Right hindlimb (tissue), 1 donor: ENCODE measurements at regions not wholly inside any gene's neighbourhood (a gene's known extent, or its start where the extent isn't known, plus 50 kb on each side); places are given as distances from the start of the nearest gene placed in this dataset.

Experiments
- DNase-seq: peaks from one replicate; pipeline ENCODE4 v3.0.0-alpha.2; 2018

DNA sequence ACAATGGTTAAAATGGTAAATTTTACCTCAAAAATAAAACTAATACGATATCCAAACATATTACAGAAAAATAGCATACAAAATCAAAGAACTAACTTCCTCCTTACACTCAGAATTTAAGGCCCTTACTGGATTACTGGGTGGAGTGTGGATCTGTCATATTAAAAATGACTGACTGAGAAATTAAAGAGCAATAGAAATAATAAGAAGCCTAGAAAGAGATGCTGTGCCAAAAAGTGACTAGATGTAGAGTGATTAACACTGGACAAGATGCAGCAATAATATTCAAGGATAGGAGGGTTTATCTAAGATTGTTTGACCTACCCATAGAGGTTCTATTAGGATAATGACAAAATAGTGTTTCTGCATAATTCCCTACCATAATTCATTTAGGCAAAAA is 424.3 kb downstream of the SETD4 start:
- no peak for DNase-seq

DNA sequence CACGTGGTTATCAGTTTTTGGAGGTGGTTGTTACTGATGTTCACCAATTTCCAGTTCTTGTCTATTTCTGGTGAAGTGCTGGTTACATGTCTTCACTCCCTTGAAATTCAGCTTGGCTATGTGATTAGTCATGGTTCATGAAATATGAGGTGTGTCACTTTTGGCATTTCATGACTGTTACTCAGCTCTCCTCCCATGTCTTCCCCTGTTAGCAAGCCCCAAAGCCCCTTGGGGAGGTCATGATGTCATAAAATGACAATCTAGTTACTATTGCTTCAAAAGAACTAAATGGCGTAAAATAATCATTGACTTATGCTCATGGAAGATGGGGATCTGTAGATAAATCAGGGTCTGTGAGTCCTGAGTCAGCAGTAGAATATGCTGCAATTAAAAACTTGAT is 425.1 kb downstream of the SETD4 start:
- DNase-seq = no peak

DNA sequence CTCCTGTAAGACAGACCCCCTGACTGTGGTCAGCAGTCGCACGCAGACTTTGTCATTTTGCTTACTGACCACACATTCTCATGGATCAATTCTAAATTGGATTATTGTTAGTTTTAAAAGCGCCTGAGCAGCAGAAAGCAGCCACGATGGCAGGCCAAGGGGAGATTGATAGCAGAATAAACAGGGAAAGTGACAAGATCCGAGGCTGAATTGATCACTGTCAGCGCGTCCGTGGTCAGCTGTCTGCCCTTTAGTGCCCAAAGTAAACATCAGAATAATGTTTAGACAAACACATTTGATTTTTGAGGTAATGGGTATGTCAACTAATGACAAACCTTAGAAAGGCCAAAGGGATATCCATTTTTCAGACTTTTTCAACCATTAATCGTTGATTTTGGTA is 426.8 kb downstream of the SETD4 start:
- no peak for DNase-seq

DNA sequence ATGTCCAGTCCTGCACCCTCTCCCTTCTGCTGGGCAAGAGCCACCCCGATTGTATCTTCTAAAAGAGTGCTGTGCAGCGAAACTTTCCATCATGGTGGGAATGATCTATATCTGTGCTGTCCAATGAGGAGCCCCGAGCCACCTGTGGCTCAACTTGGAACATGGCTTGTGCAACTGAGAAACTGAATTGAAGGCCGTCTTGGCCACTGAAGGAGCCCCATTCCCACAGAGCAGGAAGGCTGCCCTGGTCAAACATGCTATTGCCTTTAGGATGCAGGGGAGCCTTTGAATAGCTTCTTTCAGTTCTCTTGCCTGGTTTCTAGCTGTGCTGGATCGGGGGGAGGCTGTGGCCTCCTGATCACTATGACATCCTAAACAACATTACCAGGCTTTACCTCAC is 427.6 kb downstream of the SETD4 start:
- DNase-seq = no peak

DNA sequence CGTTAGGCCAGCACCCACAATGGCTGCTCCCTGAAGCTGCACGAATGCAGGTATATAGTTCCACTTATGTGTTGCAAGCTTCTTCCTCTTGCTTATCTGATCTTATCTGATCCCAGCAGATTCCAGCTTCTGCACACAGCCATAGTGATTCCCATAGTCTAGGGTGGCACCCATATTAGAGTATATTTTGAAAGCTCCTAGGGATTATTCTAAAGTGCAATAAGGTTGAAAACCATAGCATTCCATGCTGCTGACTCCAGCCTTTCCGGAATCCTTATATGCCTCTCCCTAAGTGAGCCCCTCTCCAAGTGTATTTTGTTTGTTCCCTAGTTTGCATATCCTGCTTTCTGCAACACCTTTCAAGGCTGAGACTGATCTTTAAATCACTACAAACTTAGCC is 432.0 kb downstream of the SETD4 start:
- DNase-seq = no peak

DNA sequence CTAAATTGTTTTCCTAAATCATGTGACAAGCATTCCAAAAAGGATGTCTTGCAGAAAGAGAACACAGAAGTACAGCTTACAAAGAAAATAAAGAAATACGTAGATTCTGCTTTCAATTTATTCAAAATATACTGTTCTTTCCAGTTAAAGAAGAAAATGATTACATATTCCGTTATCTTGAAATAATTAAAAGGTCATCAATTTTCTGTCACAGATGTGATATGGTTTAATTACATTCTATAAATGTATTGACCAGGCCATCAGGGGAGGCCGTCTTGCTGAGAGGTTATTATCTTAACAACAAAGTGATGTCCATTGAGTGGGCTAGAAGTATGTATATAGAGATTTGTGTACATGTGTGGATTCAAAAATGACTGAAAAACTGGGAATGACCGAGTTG is 432.9 kb downstream of the SETD4 start:
- no peak for DNase-seq

DNA sequence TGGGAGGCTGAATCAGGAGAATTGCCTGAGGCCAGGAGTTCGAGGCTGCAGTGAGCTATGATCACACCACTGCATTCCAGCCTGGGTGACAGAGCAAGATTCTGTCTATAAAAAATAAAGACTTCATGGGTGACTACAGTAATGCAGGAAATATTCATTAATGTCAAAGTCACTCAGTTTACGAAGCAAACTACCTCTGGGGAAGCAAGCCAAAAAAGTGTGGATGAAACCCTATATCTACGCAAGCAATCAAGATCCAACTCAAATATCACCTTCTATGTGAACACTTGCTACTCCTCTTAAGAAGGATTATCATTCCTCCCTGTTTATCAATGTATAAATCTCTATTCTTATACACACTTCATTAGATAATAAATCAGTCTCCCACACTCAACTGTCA is 434.8 kb downstream of the SETD4 start:
- no peak for DNase-seq

DNA sequence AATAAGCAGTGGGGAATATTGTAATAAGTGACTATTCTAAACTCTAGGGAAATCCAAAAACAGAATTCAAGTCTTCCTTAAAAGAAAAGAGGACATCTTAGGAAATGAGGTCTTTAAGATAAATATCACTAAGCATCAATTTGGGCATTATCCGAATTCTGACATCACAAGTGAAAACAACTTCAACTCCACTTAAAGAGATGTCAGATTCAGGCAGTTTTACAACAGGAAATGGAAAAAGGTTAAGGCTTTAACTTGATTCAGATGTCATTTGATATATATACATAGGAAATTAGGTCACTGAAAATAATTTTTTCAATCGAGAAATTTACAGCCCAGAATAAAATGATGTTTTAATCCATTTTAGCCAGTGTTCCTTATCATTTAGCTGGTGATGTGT is 435.4 kb downstream of the SETD4 start:
- no peak for DNase-seq

DNA sequence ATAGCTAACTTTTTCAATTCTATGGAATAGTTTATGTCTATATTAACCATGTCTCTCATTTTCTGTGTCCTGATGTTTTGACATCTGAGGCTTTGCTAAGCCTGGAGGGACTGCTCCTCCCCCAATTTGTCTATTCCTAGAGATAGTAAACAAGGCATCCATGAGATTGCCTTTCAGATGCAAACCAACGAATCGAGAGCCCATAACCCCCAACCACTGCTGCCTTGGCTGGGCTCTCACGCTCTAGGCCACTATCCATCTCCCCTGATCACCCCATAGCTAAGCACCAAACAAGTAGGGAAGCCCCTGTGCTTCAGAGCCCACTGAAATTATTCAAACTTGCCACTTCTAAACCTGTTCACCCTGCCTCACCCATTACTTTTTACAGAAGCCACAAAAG is 437.7 kb downstream of the SETD4 start:
- no peak for DNase-seq

DNA sequence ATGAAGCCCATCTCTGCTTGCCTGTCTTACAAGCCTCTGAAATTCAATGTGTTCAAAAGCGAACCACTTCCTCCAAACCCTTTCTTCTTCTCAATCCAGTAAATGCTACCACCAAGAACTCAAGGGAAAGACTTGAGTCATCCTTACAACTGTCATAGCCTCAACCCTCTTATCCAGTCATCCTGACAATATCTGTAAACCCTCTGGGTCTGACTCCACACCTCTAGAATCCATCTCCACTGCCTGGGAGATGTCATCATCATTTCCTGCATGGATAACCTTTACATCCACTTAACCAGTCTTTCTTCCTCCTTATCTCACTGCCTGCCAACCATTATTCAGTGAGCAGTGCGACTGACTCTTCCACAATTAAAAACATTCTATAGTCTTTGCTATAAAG is 441.1 kb downstream of the SETD4 start:
- DNase-seq = no peak

DNA sequence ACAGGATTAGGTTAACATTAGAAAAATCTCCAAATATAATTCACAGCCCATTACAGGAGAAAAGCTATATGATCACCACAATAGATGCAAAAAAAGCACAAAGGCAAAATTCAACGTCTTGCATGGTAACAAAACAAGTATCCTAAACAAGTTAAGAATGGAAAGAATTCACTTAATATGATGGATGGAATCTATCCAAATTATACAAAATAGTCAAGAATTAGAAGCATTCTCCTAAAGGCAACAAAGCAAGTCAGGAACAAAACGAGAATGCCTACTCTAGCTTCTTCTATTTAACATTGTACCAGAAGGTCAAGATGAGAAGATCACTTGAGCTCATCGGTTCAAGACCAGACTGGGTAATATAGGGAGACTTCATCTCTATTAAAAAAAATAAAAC is 442.8 kb downstream of the SETD4 start:
- no peak for DNase-seq

DNA sequence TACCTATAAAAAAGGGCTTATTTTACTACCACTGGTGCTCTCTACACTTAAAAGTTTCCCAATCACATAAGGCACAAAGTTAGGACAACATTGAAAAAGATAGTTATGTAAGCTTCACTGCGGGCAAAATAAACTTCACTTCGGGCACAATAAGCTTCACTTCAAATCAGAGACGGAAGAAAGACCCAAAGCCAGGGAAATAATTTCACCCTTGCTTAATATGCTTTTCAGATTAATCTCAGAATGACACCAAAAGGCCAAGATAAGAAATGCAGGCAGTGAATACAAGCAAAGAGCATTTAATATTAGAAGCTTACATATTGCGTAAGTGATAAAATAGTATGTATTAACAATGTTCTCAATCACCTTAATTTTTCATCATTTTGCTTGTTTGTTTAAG is 444.2 kb downstream of the SETD4 start:
- no peak for DNase-seq

DNA sequence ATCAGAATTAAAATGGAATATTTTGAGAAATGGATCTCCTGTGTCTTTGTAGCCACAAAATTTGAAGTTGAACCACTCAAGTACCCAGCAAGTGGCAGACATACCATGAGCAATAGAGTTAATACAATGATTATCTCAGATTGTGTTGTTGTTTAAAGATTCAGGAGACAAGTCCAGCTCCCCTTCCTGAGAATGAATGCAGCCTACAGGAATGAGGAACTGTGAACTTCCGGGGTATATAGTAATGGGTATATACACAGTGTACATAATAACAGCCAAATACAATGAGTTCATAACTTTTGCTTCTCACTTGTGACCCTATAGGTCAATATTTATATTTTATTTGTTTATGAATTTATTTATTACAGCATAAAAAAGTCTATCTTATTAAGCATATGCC is 445.0 kb downstream of the SETD4 start:
- no peak for DNase-seq

DNA sequence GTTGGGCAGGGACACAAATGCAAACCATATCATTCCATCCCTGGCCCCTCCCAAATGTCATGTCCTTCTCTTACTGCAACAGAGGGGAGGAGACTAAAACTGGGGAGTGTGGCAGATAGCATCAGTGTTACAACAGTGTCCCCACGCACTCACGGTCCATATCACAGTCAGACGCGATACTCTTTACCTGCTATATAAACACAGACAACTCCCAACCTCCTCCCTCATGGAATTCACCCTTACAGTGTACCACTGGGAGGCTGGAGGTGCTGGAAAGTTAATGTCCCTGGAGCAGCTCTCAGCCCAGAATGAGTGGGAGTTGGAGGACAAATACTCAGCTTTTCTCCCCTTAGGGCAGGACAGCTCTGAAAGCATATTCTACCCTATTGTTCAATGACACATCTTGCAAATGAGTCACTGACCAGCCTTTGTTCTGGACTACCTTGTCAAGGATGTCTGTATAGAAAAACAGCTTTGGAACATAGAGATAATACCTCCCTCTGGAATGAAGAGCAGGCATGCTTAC is 445.9 kb downstream of the SETD4 start:
- no peak for DNase-seq

DNA sequence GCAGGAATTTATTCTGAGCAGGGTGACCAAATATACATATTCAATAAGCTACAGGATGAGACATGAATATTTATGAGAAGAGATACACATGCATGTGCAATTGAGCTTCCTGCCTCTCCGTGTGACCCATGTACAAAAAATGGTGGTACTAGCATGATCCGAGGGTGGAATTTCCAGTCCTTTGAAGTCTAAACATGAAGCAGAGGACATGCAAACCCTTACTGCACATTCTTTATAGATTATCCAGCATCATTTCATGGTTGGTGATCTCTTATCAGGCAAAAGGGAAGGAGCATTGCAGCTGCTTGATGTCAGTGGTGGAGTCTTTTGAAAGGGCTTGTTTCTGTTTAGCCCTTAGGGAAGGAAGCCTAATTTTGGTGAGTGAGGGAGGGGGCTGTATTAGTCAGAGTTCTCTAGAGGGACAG is 448.6 kb downstream of the SETD4 start:
- no peak for DNase-seq

DNA sequence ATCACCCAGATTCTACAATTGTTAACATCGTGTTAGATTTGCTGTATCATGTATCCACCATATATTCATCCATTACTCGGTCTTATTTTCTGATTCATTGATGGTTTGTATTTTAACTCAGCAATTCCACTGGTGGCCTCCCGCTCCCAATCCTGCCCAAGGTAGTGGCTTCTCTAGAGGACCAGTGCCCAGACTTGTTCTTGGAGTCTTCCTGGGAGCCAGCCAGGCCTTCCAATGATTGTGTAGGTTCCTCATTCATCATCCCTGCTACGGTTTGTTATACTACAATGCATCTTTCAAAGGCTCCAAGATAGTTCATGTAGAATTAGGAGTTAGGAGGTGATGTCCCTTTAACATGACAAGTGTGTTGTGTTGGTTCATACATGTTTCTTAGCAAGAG is 451.1 kb downstream of the SETD4 start:
- DNase-seq = no peak

DNA sequence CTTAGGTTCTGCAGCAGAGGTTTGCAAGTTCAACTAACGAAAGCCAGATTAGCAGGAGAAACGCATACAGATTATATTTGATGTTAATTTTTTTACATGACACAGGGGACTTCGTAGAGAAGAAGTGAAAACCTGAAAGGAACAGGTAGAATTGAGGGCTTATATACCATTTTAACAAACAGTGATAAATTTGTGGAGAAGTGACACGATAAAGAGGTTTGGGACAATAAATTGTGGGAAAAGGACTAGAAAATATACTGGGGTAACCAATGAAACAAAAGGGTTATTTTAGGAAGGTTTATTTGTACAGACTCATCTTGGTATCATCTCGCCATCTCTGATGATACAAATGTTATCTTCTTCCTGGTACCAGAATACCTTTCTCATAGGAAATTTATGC is 452.9 kb downstream of the SETD4 start:
- no peak for DNase-seq

DNA sequence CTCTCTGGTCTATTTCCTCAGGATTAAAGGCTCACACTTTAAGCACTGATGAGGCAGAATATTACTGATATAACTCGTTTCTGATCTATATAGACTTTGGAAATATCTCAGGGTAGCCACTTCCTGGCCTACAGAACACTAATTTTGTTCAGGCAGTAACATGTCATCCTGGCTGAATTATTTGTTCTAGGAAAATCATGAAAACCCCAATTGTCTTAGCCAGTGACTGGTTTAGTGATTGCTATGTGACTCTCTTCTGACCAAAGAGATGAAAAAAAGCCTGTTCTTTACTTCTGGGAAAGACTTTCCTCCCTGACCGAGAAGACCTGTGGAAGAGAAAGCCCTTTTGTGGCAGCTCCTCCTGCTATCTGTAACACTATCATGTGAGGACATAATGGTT is 453.7 kb downstream of the SETD4 start:
- DNase-seq = no peak

DNA sequence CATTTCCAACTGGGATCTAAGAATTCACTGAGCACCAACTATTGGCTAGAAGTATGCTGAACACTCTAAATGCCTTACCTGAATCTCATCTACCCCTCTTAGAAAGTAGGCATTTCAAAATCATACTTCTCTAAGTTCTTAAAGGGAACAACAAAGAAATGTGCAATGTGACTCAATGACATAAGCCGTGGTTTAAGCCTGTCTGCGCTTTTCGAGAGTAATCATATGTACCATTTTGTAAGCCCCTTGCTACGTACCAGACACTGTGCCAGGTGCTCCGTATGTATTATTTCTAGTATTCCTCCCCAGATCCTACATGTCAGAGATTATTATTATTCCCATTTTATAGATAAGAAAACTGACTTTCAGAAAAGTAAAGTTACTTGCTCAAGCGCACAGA is 454.2 kb downstream of the SETD4 start:
- DNase-seq = no peak

DNA sequence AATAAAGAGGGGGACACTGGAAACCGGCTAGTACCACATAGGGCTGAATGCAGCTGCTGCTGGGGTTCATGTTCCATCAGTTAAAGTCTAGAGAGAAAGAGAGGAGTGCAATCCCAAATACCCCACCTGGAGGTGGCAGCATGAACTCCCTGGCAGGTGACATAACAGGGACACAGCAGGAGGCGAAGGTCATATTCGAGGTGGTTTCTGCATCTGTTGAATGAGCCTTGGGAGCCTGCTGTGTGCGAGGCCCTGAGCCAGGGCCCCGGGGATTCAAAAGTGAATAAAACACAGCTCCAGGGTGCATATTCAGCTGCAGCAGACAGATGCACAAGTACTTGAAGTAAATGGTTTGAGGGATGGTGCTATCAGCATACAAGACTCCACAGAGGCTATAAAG is 456.8 kb downstream of the SETD4 start:
- DNase-seq = no peak

DNA sequence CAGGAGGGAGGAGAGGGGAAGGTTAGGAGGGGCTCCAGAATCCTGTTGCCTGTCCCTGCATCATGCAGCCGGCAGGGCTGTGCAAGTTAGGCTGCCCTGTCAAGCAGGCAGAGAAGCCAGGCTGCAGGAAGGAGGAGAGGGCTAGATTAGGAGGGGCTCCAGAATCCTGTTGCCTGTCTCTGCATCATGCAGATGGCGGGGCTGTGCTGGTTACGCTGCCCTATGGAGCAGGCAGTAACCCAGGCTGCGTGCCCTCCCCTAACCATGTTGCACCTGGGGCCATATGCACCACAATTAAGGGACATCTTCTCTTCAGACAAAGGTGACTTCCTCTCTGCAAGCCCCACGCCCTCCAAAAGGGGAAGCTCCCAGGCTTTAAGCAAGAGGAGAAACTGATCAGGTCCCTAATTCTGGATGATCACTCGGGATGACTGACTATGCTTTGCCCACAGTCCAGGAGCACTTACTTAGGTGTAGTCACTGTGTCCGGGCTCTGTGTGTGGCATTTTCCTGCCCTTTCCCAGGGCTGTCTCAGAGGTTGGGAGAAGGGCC is 457.4 kb downstream of the SETD4 start:
- DNase-seq = no peak

DNA sequence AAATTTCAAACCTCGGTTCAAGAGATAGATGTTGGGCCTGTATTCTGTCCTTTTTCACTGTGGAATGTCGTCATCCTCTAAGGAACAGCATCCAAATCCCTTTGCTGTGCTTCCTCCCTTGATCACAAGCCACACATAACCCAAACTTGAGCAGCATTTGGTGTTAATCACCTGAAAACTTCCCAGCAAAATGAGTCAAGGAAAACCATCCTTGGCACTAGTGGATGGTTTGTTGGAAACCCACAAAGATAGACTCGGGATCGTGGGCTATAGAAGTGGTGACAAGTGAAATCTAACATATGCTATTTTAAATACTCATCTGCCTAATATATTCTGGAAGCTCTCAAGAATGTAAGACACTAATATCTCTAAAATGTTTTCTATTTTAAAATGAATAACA is 459.1 kb downstream of the SETD4 start:
- no peak for DNase-seq

DNA sequence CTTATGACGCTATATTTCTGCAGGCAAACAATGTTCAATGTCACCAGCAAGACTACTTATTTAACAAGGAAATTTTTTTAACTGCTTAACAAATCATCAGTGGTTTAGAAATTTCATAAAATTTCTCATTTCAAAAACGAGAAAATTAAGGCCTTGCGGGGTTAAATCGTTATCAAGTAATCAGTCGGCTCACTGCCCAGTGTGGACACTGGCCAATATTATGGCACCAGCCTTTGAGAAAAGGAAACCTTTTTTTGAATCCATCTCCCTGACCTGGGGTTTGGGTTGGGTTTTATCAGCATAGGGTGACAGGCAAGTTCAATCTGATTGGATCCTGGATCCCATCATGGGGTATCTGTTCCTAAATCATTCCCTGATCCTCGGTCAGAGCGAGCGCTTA is 461.2 kb downstream of the SETD4 start:
- no peak for DNase-seq

DNA sequence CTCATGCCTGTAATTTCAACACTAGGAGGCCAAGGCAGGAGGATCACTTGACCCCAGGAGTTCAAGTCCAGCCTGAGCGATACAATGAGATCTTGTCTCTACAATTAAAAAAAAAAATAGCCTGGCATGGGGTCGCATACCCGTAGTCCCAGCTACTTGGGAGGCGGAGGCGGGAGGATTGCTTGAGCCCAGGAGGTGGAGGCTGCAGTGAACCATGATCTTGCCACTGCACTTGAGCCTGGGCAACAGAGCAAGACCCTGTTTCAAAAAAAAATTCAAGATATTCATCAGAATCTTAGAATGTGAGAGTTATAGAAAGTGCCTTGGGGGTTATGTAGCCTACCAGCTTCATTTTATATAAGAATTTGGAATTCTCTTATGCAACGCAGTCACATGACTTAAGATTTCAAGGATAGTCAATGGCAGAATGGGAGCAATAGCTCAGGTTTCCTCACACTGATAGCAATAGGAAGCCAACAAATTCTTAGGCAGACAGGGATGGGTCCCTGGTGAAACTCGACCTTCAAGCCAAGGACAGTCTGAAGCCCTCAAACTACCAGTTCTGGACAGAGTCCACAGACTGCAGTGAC is 462.5 kb downstream of the SETD4 start:
- DNase-seq = no peak

DNA sequence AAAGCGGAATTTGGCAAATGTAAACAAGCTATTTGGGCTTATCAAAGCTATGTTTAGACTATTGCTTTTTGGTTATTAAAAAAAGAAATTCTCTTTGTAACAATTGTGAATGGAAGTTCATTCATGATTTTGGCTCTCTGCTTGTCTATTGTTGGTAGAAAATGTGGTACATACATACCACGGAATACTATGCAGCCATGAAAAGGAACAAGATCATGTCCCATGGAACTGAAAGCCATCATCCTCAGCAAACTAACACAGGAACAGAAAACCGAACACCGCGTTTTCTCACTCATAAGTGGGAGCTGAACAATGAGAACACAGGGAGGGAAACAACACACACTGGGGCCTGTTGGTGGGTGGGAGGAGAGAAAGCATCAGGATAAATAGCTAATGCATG is 465.4 kb downstream of the SETD4 start:
- DNase-seq = no peak
